22Rv1 (cell line): ENCODE measurements at regions not wholly inside any gene's neighbourhood (a gene's known extent, or its start where the extent isn't known, plus 50 kb on each side); places are given as distances from the start of the nearest gene placed in this dataset.

ENCODE experiments used
- H3K27ac ChIP-seq: fragments of 450-650 bp; 2 replicates; pipeline ENCODE4 v1.5.1; 2017
- ZFX ChIP-seq: fragments of 450-650 bp; IDR thresholded peaks from 2 replicates; pipeline ENCODE4 v1.6.1; 2017; ENCODE audit warnings: antibody characterized with exemption, borderline replicate concordance
- TF ChIP-seq, protein P1 (sequence below): fragments of 450-650 bp; IDR thresholded peaks from 2 replicates; pipeline ENCODE4 v1.5.1; 2017; ENCODE audit warnings: mild to moderate bottlenecking

GRCh38 chr11:29959488-29959887 is 57.3 kb downstream of the KCNA4 start:
- H3K27ac ChIP-seq = no peak overlapping the region
- TF ChIP-seq ZFX = no peak
- TF ChIP-seq, protein P1, sequence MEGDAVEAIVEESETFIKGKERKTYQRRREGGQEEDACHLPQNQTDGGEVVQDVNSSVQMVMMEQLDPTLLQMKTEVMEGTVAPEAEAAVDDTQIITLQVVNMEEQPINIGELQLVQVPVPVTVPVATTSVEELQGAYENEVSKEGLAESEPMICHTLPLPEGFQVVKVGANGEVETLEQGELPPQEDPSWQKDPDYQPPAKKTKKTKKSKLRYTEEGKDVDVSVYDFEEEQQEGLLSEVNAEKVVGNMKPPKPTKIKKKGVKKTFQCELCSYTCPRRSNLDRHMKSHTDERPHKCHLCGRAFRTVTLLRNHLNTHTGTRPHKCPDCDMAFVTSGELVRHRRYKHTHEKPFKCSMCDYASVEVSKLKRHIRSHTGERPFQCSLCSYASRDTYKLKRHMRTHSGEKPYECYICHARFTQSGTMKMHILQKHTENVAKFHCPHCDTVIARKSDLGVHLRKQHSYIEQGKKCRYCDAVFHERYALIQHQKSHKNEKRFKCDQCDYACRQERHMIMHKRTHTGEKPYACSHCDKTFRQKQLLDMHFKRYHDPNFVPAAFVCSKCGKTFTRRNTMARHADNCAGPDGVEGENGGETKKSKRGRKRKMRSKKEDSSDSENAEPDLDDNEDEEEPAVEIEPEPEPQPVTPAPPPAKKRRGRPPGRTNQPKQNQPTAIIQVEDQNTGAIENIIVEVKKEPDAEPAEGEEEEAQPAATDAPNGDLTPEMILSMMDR = no peak

DNA sequence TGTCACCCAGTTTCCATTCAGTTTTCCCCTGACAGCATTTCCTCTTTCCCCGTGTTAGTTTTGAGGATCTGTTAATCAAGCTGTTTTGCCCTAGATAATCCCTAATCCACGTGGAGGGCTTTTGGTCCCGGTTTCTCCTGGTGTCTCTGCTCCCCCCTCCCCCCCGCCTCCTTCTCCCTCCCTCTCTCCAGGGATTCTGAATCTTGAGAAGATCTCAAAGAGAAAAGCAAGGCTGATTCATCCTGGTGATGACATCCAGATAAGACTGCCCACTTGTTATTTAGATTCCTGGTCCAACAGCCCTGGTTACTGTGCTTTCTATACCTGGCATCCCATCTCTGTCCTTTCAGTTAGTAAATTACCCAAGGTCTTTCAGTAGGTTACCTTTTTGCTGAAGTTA is 59.4 kb downstream of the KCNA4 start:
- no peak overlapping the region for H3K27ac ChIP-seq
- TF ChIP-seq, protein P1 = no peak
- no peak for TF ChIP-seq ZFX

- TF ChIP-seq ZFX = no peak
- TF ChIP-seq, protein P1 = no peak
- no peak overlapping the region for H3K27ac ChIP-seq
Measured at GRCh38 chr11:29956076-29956556, 60.7 kb downstream of the KCNA4 start.

DNA sequence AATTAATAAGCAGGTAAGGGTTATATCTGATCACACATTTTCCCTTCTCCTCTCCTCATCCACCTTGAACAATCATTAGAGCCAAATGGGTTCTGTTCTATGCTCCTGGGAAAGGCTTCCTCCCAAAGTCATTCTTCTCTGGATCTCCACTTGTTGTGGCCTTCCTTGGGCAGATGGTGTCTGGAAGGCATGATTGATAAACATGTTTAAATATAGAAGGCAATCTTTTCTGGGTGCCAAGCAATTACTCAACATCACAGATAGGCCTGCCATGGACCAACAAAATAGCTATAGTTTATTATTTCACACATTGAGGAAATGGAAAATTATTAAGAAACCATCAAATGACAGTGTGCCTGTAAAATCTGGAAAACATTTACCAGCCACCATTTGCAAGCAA is 73.5 kb downstream of the KCNA4 start:
- TF ChIP-seq, protein P1 = no peak
- TF ChIP-seq ZFX = no peak
- no peak overlapping the region for H3K27ac ChIP-seq

DNA sequence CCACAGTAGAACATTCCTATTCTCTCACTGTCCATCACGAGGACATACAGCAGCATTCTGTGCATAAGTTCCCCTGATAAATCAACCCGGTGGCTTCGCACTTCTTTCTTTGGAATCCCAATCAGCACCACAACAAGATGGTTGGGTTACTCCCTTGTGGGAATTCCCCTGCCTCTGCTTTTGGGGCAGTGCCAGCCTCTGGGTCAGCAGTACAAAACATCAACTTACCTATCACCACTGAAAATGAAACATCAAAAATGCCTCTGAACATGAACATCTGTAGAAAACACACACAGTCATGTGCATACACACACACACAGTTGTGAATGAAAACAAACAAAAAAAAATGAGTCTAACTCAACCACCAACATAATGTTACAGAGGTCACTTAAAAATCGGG is 79.3 kb downstream of the KCNA4 start:
- TF ChIP-seq ZFX = no peak
- TF ChIP-seq, protein P1 = no peak

DNA sequence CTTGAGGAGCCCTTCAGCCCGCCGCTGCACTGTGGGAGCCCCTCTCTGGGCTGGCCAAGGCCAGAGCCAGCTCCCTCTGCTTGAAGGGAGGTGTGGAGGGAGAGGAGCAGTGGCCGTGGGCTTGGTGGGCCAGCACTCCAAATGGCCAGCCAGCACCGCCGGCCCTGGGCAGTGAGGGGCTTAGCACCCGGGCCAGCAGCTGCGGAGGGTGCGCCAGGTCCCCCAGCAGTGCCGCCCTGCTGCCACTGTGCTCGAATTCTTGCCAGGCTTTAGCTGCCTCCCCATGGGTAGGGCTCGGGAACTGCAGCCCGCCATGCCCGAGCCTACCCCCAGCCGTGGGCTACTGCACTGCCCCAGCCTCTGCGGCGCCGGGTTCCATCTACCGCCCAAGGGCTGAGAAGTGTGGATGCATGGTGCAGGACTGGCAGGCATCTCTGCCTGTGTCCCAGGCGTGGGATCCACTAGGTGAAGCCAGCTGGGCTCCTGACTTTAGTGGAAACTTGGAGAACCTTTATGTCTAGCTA is 82.7 kb downstream of the KCNA4 start:
- TF ChIP-seq, protein P1 = no peak
- TF ChIP-seq ZFX = no peak
- no peak overlapping the region for H3K27ac ChIP-seq

More for the DNA sequence above, 79.3 kb downstream of the KCNA4 start:
- H3K27ac ChIP-seq = no peak overlapping the region

- TF ChIP-seq, protein P1 = no peak
- TF ChIP-seq ZFX = no peak
Measured at GRCh38 chr11:29916040-29916439, 100.8 kb downstream of the KCNA4 start.

More at GRCh38 chr11:29916040-29916439, 100.8 kb downstream of the KCNA4 start:
- H3K27ac ChIP-seq = no peak overlapping the region
